Mesothelial cell of epicardium (in vitro differentiated cells): ENCODE measurements at regions not wholly inside any gene's neighbourhood (a gene's known extent, or its start where the extent isn't known, plus 50 kb on each side); places are given as distances from the start of the nearest gene placed in this dataset.
A peak's percentile ranks its signal among the peaks of the same experiment; 100 is the strongest.

Experiments
- DNase-seq, 2 experiments: peaks; one replicate each; pipeline ENCODE4 v3.0.0; 2021; ENCODE audit warnings: low spot score in 2 of 2; ENCODE audit not compliant: unreplicated experiment in 2 of 2
- H3K27ac Mint-ChIP-seq: 2 replicates; pipeline ENCODE4 v1.8.0; 2021; ENCODE audit warnings: mixed read lengths
- H3K27me3 Mint-ChIP-seq: 2 replicates; pipeline ENCODE4 v1.8.0; 2021; ENCODE audit warnings: low read depth, mixed read lengths
- H3K36me3 Mint-ChIP-seq: 2 replicates; pipeline ENCODE4 v1.8.0; 2021; ENCODE audit warnings: mixed read lengths
- H3K4me1 Mint-ChIP-seq: 2 replicates; pipeline ENCODE4 v1.8.0; 2021; ENCODE audit warnings: mixed read lengths
- H3K4me3 Mint-ChIP-seq: 2 replicates; pipeline ENCODE4 v1.8.0; 2021; ENCODE audit warnings: mild to moderate bottlenecking, moderate library complexity, mixed read lengths
- H3K9me3 Mint-ChIP-seq: 2 replicates; pipeline ENCODE4 v1.8.0; 2021; ENCODE audit warnings: mixed read lengths
- TF ChIP-seq, protein P1 (sequence below): fragments of 200-600 bp; sonication (generic); IDR thresholded peaks from one replicate; pipeline ENCODE4 v1.5.0; 2021; ENCODE audit warnings: antibody characterized with exemption; ENCODE audit not compliant: unreplicated experiment

DNA sequence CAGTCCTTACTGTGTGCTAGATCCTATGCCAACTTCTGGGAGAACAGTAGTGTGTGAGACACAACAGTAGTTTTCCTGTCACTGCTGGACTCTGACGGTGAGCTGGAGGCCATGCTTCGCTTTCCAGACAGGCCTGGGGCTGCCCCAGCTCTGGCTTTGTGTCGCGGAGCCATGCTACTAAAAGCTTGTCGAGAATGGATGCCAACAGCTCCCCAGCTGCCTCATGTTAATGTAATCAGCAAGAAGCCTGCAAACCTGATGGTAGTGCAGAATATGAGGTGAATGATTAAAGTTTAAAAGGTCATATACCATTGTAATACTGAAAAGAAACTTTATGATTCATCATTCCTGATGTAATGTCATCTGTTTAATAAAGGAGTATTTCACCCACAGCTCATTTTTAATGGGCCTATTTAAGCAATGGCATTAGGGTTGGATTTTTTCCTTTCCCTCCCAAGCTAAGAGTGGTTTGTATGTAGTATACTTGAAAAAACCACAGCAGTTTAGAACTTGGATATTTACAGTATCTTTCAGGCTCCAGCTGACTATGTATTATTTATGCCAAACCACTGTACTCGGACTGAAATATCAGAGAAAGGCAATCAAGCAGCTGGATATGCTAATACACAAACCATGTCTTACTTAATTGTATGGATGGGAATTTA, 343.0 kb downstream of the NUF2 start:
- H3K9me3 Mint-ChIP-seq: peaks cover 4% of the 10 kb centered on the region

GRCh38 chr1:163668472-163668871, 346.7 kb downstream of the NUF2 start:
- no peak overlapping the region for H3K4me3 Mint-ChIP-seq
- H3K36me3 Mint-ChIP-seq: no peaks in the 10 kb centered on the region
- H3K27ac Mint-ChIP-seq: no peak overlapping the region
- H3K27me3 Mint-ChIP-seq: no peaks in the 10 kb centered on the region
- TF ChIP-seq, protein P1, sequence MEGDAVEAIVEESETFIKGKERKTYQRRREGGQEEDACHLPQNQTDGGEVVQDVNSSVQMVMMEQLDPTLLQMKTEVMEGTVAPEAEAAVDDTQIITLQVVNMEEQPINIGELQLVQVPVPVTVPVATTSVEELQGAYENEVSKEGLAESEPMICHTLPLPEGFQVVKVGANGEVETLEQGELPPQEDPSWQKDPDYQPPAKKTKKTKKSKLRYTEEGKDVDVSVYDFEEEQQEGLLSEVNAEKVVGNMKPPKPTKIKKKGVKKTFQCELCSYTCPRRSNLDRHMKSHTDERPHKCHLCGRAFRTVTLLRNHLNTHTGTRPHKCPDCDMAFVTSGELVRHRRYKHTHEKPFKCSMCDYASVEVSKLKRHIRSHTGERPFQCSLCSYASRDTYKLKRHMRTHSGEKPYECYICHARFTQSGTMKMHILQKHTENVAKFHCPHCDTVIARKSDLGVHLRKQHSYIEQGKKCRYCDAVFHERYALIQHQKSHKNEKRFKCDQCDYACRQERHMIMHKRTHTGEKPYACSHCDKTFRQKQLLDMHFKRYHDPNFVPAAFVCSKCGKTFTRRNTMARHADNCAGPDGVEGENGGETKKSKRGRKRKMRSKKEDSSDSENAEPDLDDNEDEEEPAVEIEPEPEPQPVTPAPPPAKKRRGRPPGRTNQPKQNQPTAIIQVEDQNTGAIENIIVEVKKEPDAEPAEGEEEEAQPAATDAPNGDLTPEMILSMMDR: no peak
- no peak for DNase-seq
- peaks cover 24% of the 10 kb centered on the region for H3K4me1 Mint-ChIP-seq
- H3K9me3 Mint-ChIP-seq: no peaks in the 10 kb centered on the region

More for the DNA sequence above, 343.0 kb downstream of the NUF2 start:
- DNase-seq: no peak
- TF ChIP-seq, protein P1: no peak
- no peaks in the 10 kb centered on the region for H3K36me3 Mint-ChIP-seq
- H3K4me1 Mint-ChIP-seq: no peaks in the 10 kb centered on the region
- no peak overlapping the region for H3K4me3 Mint-ChIP-seq
- H3K27ac Mint-ChIP-seq: no peak overlapping the region
- H3K27me3 Mint-ChIP-seq: no peaks in the 10 kb centered on the region

GRCh38 chr1:163670989-163671757, 349.4 kb downstream of the NUF2 start:
- Mint-ChIP-seq H3K27me3 (no peaks in the 10 kb centered on the region), H3K4me3 (no peak overlapping the region), H3K9me3 (no peaks in the 10 kb centered on the region), H3K27ac (peak overlapping the region; percentile 76), H3K36me3 (no peaks in the 10 kb centered on the region), H3K4me1 (peaks cover 36% of the 10 kb centered on the region)
- DNase-seq: no peak
- TF ChIP-seq, protein P1: no peak

GRCh38 chr1:163672976-163673758, 351.4 kb downstream of the NUF2 start:
- DNase-seq: no peak
- Mint-ChIP-seq H3K9me3 (no peaks in the 10 kb centered on the region), H3K36me3 (no peaks in the 10 kb centered on the region), H3K27me3 (no peaks in the 10 kb centered on the region), H3K27ac (peak overlapping the region; percentile 90), H3K4me1 (peaks cover 39% of the 10 kb centered on the region), H3K4me3 (peak overlapping the region; percentile 2)
- TF ChIP-seq, protein P1: no peak

DNA sequence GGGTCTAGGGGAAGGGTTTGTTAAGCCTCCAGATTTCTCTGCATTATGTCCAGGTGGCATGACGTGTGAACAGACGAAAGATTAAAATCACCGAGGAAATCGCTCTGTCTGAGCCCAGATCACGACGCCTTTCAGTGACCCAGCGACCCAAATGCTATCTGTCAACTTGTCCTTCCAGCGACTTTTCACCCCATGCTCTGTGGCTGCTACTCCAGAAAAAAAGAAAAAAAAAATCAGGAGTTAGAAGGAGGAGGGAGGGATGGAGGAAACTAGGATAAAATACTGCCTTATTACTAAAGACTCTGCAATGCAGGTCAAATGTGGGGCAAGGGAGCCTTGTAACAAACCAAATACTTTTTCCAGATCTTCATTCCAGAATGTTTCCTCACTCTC, 352.0 kb downstream of the NUF2 start:
- H3K4me3 Mint-ChIP-seq: peak overlapping the region; percentile 2
- H3K27me3 Mint-ChIP-seq: no peaks in the 10 kb centered on the region
- TF ChIP-seq, protein P1: no peak
- H3K4me1 Mint-ChIP-seq: peaks cover 43% of the 10 kb centered on the region
- H3K36me3 Mint-ChIP-seq: no peaks in the 10 kb centered on the region
- no peaks in the 10 kb centered on the region for H3K9me3 Mint-ChIP-seq
- peak in 1 of 2 experiments; percentile 50 for DNase-seq
- H3K27ac Mint-ChIP-seq: peak overlapping the region; percentile 90
